ENCODE measurements at regions not wholly inside any gene's neighbourhood (a gene's known extent, or its start where the extent isn't known, plus 50 kb on each side); places are given as distances from the start of the nearest gene placed in this dataset.

GRCh38 chr15:35669021-35669420 lies 123.1 kb upstream of the DPH6 start:
- no peaks in the 10 kb centered on the region for H4K20me1 ChIP-seq (ENCODE audit: insufficient read depth)
- TF ChIP-seq, protein P1, sequence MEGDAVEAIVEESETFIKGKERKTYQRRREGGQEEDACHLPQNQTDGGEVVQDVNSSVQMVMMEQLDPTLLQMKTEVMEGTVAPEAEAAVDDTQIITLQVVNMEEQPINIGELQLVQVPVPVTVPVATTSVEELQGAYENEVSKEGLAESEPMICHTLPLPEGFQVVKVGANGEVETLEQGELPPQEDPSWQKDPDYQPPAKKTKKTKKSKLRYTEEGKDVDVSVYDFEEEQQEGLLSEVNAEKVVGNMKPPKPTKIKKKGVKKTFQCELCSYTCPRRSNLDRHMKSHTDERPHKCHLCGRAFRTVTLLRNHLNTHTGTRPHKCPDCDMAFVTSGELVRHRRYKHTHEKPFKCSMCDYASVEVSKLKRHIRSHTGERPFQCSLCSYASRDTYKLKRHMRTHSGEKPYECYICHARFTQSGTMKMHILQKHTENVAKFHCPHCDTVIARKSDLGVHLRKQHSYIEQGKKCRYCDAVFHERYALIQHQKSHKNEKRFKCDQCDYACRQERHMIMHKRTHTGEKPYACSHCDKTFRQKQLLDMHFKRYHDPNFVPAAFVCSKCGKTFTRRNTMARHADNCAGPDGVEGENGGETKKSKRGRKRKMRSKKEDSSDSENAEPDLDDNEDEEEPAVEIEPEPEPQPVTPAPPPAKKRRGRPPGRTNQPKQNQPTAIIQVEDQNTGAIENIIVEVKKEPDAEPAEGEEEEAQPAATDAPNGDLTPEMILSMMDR (IDR thresholded peaks at IDR 0.05; ENCODE audit: poor library complexity, severe bottlenecking): no peak
- TF ChIP-seq SMC3 (conservative IDR thresholded peaks at IDR 0.05; ENCODE audit: poor library complexity): no peak
- TF ChIP-seq, protein P2, sequence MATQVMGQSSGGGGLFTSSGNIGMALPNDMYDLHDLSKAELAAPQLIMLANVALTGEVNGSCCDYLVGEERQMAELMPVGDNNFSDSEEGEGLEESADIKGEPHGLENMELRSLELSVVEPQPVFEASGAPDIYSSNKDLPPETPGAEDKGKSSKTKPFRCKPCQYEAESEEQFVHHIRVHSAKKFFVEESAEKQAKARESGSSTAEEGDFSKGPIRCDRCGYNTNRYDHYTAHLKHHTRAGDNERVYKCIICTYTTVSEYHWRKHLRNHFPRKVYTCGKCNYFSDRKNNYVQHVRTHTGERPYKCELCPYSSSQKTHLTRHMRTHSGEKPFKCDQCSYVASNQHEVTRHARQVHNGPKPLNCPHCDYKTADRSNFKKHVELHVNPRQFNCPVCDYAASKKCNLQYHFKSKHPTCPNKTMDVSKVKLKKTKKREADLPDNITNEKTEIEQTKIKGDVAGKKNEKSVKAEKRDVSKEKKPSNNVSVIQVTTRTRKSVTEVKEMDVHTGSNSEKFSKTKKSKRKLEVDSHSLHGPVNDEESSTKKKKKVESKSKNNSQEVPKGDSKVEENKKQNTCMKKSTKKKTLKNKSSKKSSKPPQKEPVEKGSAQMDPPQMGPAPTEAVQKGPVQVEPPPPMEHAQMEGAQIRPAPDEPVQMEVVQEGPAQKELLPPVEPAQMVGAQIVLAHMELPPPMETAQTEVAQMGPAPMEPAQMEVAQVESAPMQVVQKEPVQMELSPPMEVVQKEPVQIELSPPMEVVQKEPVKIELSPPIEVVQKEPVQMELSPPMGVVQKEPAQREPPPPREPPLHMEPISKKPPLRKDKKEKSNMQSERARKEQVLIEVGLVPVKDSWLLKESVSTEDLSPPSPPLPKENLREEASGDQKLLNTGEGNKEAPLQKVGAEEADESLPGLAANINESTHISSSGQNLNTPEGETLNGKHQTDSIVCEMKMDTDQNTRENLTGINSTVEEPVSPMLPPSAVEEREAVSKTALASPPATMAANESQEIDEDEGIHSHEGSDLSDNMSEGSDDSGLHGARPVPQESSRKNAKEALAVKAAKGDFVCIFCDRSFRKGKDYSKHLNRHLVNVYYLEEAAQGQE (IDR thresholded peaks at IDR 0.05; ENCODE audit: borderline replicate concordance): no peak
- no peak for TF ChIP-seq EP300 (conservative IDR thresholded peaks at IDR 0.05; ENCODE audit: poor library complexity, severe bottlenecking)
- no peak for TF ChIP-seq POLR2AphosphoS5 (IDR thresholded peaks at IDR 0.05)
- TF ChIP-seq EZH2 (IDR thresholded peaks at IDR 0.05; ENCODE audit: borderline replicate concordance, insufficient read depth, low read length, poor library complexity, severe bottlenecking): no peak
- TF ChIP-seq TAF1 (IDR thresholded peaks at IDR 0.05; ENCODE audit: low read depth): no peak
- no peak for TF ChIP-seq RAD21 (conservative IDR thresholded peaks at IDR 0.05)
- no peak for TF ChIP-seq MXI1 (conservative IDR thresholded peaks at IDR 0.05; ENCODE audit: poor library complexity, severe bottlenecking)
- no peaks in the 10 kb centered on the region for H3K9me2 ChIP-seq (ENCODE audit: insufficient read depth, low read length)
- H3K4me3 ChIP-seq (ENCODE audit: low read length): no peak overlapping the region
- no peaks in the 10 kb centered on the region for H3K27me3 ChIP-seq (ENCODE audit: insufficient read depth, low read depth, low read length)
- no peaks in the 10 kb centered on the region for H3K36me3 ChIP-seq (ENCODE audit: insufficient read depth, low read length)
- H3K9ac ChIP-seq (ENCODE audit: low read length): no peak overlapping the region
- H3K9me3 ChIP-seq (ENCODE audit: low read length): no peaks in the 10 kb centered on the region
- H2AFZ ChIP-seq (ENCODE audit: low read depth, low read length): no peak overlapping the region
- H3F3A ChIP-seq (ENCODE audit: insufficient read depth, low read length, poor library complexity, severe bottlenecking): no peaks in the 10 kb centered on the region
- no peak overlapping the region for H3K4me2 ChIP-seq (ENCODE audit: low read length)
- no peaks in the 10 kb centered on the region for H3K79me2 ChIP-seq (replicated peaks; ENCODE audit: insufficient read depth, low read length)
- no peak overlapping the region for H3K27ac ChIP-seq (ENCODE audit: low read length)

GRCh38 chr15:35669432-35670045 lies 123.6 kb upstream of the DPH6 start:
- Histone ChIP-seq H3K4me2 (ENCODE audit: low read length) (no peak overlapping the region), H3K9ac (ENCODE audit: low read length) (no peak overlapping the region), H3K4me3 (ENCODE audit: low read length) (no peak overlapping the region), H2AFZ (ENCODE audit: low read depth, low read length) (no peak overlapping the region), H3K9me3 (ENCODE audit: low read length) (no peaks in the 10 kb centered on the region), H3K9me2 (ENCODE audit: insufficient read depth, low read length) (no peaks in the 10 kb centered on the region), H4K20me1 (ENCODE audit: insufficient read depth) (no peaks in the 10 kb centered on the region), H3K36me3 (ENCODE audit: insufficient read depth, low read length) (no peaks in the 10 kb centered on the region), H3K27ac (ENCODE audit: low read length) (no peak overlapping the region), H3K79me2 (replicated peaks; ENCODE audit: insufficient read depth, low read length) (no peaks in the 10 kb centered on the region), H3K27me3 (ENCODE audit: insufficient read depth, low read depth, low read length) (no peaks in the 10 kb centered on the region), H3F3A (ENCODE audit: insufficient read depth, low read length, poor library complexity, severe bottlenecking) (no peaks in the 10 kb centered on the region)
- TF ChIP-seq EZH2 (IDR thresholded peaks at IDR 0.05; ENCODE audit: borderline replicate concordance, insufficient read depth, low read length, poor library complexity, severe bottlenecking): no peak
- TF ChIP-seq, protein P2 (IDR thresholded peaks at IDR 0.05; ENCODE audit: borderline replicate concordance): no peak
- TF ChIP-seq TAF1 (IDR thresholded peaks at IDR 0.05; ENCODE audit: low read depth): no peak
- TF ChIP-seq POLR2AphosphoS5 (IDR thresholded peaks at IDR 0.05): no peak
- TF ChIP-seq, protein P1 (IDR thresholded peaks at IDR 0.05; ENCODE audit: poor library complexity, severe bottlenecking): no peak
- no peak for TF ChIP-seq SMC3 (conservative IDR thresholded peaks at IDR 0.05; ENCODE audit: poor library complexity)
- TF ChIP-seq MXI1 (conservative IDR thresholded peaks at IDR 0.05; ENCODE audit: poor library complexity, severe bottlenecking): no peak
- no peak for TF ChIP-seq RAD21 (conservative IDR thresholded peaks at IDR 0.05)
- no peak for TF ChIP-seq EP300 (conservative IDR thresholded peaks at IDR 0.05; ENCODE audit: poor library complexity, severe bottlenecking)

Data from neural cell (in vitro differentiated cells).